HepG2 (cell line): ENCODE measurements at regions not wholly inside any gene's neighbourhood (a gene's known extent, or its start where the extent isn't known, plus 50 kb on each side); places are given as distances from the start of the nearest gene placed in this dataset.

Source experiments
- NCOR1 ChIP-seq: fragments of 200-600 bp; sonication (generic); IDR thresholded peaks from 2 replicates; pipeline ENCODE4 v1.7.0; 2017; ENCODE audit warnings: antibody characterized with exemption, low read length, borderline replicate concordance
- NR2C2 ChIP-seq: sonication (generic); formaldehyde crosslinking; IDR thresholded peaks from 2 replicates; pipeline ENCODE4 v1.4.0; 2020; ENCODE audit warnings: missing genetic modification reagents, mild to moderate bottlenecking, moderate library complexity, borderline replicate concordance
- REPIN1 ChIP-seq: sonication (generic); formaldehyde crosslinking; IDR thresholded peaks from 2 replicates; pipeline ENCODE4 v1.8.0; 2022; ENCODE audit warnings: missing genetic modification reagents, low read depth, mild to moderate bottlenecking, borderline replicate concordance
- TF ChIP-seq, protein P1 (sequence below): sonication (generic); formaldehyde crosslinking; conservative IDR thresholded peaks from 2 replicates; pipeline ENCODE4 v1.8.1; 2023; ENCODE audit warnings: missing genetic modification reagents

DNA sequence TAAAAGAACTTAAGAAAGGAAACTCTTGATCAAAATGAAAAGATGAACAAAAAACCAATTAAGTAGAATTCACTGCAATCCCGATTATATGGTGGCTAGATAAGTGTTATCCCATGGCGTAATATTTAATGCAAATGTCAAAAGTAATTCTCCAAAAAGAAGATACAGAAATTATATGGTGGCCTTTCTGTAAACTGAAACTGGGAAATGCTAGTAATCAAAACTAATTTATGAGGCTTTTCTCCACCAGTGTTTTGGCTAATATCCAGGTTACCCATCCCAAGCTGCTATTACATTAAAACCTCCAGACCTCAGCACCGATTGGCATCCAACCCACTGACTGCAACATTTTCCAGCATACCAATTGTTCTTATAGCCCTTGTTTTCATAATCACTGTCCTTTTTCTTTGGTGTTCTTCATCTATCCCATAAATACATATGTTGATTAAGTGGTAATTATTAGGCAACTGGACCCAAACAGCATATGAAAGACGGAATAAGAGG, 77.2 kb upstream of the TNRC6A start:
- TF ChIP-seq NR2C2 (CRISPR knock-in tag) (no peak), NCOR1 (no peak), REPIN1 (CRISPR knock-in tag) (no peak)
- TF ChIP-seq, protein P1, sequence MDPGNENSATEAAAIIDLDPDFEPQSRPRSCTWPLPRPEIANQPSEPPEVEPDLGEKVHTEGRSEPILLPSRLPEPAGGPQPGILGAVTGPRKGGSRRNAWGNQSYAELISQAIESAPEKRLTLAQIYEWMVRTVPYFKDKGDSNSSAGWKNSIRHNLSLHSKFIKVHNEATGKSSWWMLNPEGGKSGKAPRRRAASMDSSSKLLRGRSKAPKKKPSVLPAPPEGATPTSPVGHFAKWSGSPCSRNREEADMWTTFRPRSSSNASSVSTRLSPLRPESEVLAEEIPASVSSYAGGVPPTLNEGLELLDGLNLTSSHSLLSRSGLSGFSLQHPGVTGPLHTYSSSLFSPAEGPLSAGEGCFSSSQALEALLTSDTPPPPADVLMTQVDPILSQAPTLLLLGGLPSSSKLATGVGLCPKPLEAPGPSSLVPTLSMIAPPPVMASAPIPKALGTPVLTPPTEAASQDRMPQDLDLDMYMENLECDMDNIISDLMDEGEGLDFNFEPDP (CRISPR knock-in tag), result no peak
